Activated B cell treated with CpG ODN at 0.5 μM for 24 hours (primary cell): ENCODE measurements at regions not wholly inside any gene's neighbourhood (a gene's known extent, or its start where the extent isn't known, plus 50 kb on each side); places are given as distances from the start of the nearest gene placed in this dataset.

Experiments
- ATAC-seq: fragments of 200-7000 bp; cut with Tn5 transposase; one replicate; pipeline ENCODE4 v1.10.0; 2021; ENCODE audit warnings: low read depth, mild to moderate bottlenecking, moderate library complexity
- CTCF ChIA-PET: fragments of 350-600 bp; sonication (Branson Sonifier 250); formaldehyde crosslinking; loops from one replicate; lab custom pipeline; 2021; ENCODE audit warnings: antibody characterized with exemption; lab: Charles Lee
- POLR2A ChIA-PET: fragments of 350-600 bp; sonication (Branson Sonifier 250); formaldehyde crosslinking; loops from one replicate; lab custom pipeline; 2021; ENCODE audit warnings: antibody characterized with exemption; lab: Charles Lee
- DNase-seq: peaks from one replicate; pipeline ENCODE4 v3.0.0; 2022
- H3K27ac Mint-ChIP-seq: one replicate; pipeline ENCODE4 v1.8.0; 2020; ENCODE audit warnings: mixed read lengths
- H3K27me3 Mint-ChIP-seq: one replicate; pipeline ENCODE4 v1.8.0; 2021; ENCODE audit warnings: mixed read lengths
- H3K36me3 Mint-ChIP-seq: one replicate; pipeline ENCODE4 v1.8.0; 2021; ENCODE audit warnings: low read depth, mixed read lengths
- H3K4me1 Mint-ChIP-seq: one replicate; pipeline ENCODE4 v1.8.0; 2021; ENCODE audit warnings: mixed read lengths
- H3K4me3 Mint-ChIP-seq: one replicate; pipeline ENCODE4 v1.8.0; 2020; ENCODE audit warnings: mild to moderate bottlenecking, mixed read lengths
- H3K9me3 Mint-ChIP-seq: one replicate; pipeline ENCODE4 v1.8.0; 2020; ENCODE audit warnings: mixed read lengths
- intact Hi-C: fragments of 100-400 bp; cut with micrococcal nuclease; formaldehyde crosslinking; loops from one replicate; pipeline ENCODE4 v1.15.1; 2024
- TF ChIP-seq, protein P1 (sequence below): fragments of 200-600 bp; IDR thresholded peaks from one replicate; pipeline ENCODE4 v1.8.0; 2022; ENCODE audit warnings: antibody characterized with exemption, mild to moderate bottlenecking

DNA sequence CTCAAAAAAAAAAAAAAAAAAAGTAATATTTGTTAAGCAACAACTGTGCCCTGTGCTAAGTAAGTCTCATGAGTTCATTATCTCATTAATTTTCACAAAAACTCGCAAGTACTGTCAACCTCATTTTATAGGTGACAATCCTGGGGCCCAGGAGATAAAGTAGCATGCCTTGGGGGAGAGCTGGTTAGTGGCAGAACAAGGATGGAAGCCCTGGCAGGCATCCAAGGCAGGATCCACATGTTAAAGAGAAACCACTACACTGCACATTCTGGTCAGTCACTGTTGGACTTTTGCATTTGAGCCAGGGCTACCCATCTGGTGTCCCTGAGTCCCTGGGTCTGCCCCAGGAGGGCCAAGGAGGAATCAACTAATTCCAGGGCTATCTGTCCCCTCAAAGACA is 54.6 kb downstream of the ZFP36L2 start:
- Mint-ChIP-seq H3K4me3 (no peak overlapping the region), H3K36me3 (peaks cover 2% of the 10 kb centered on the region), H3K9me3 (no peaks in the 10 kb centered on the region), H3K27ac (peak overlapping the region; percentile 71), H3K27me3 (no peaks in the 10 kb centered on the region), H3K4me1 (peaks cover 90% of the 10 kb centered on the region)
- CTCF ChIA-PET: interaction anchor here (4.9 to 6.1 kb wide), 2 partner anchors 51 to 57 kb away, joined by 32 to 37 read pairs; partner anchors contain the start of gene ZFP36L2
- ATAC-seq: no peak
- no peak for DNase-seq
- intact Hi-C loops: loop anchor here (5.0 kb wide), 1 partner anchor 1069 kb away; no protein-coding TSS in a partner anchor
- TF ChIP-seq, protein P1, sequence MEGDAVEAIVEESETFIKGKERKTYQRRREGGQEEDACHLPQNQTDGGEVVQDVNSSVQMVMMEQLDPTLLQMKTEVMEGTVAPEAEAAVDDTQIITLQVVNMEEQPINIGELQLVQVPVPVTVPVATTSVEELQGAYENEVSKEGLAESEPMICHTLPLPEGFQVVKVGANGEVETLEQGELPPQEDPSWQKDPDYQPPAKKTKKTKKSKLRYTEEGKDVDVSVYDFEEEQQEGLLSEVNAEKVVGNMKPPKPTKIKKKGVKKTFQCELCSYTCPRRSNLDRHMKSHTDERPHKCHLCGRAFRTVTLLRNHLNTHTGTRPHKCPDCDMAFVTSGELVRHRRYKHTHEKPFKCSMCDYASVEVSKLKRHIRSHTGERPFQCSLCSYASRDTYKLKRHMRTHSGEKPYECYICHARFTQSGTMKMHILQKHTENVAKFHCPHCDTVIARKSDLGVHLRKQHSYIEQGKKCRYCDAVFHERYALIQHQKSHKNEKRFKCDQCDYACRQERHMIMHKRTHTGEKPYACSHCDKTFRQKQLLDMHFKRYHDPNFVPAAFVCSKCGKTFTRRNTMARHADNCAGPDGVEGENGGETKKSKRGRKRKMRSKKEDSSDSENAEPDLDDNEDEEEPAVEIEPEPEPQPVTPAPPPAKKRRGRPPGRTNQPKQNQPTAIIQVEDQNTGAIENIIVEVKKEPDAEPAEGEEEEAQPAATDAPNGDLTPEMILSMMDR: no peak
- POLR2A ChIA-PET: interaction anchor here (0.7 to 13.0 kb wide), 5 partner anchors 12 to 1005 kb away, joined by 3 to 344 read pairs (median 8); partner anchors contain the start of gene ZFP36L2

DNA sequence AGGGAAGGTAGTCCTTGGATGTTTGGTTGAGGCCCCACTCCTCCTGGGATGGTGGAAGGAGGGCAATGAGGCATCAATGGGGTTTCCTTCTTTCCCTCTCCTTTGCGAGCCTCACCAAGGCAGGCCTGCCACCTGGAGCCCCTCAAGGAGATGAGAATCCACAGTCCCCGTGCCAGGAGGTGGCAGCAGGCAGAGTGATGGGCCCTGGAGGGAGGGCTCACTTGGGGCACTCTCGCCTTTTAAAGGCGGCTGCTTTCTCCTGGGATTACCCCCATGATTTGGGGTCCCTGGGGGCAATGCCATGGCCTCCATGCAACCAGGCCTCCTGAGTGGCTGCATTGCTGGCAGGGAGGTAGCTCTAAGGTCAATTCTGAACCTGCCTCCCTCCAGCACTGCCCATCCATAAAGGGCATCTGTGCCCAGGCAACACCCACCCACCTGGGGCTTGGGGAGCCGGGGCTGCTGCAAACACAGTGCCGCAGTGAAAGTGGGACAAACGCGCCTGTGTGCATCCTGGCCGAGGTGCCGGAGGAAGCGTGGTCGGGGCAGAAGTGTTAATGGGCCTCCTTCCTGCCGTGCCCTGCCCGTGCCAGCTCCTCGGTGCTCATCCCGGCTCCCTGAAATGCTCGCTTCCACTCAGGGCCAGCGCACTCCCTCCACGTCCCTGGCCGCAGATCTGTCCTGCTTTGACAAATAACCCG is 55.9 kb downstream of the ZFP36L2 start:
- ATAC-seq (no peak), DNase-seq (no peak)
- CTCF ChIA-PET: interaction anchor here (0.6 to 6.1 kb wide), 8 partner anchors 24 to 314 kb away, joined by 3 to 37 read pairs (median 4); partner anchors contain the start of gene ZFP36L2

DNA sequence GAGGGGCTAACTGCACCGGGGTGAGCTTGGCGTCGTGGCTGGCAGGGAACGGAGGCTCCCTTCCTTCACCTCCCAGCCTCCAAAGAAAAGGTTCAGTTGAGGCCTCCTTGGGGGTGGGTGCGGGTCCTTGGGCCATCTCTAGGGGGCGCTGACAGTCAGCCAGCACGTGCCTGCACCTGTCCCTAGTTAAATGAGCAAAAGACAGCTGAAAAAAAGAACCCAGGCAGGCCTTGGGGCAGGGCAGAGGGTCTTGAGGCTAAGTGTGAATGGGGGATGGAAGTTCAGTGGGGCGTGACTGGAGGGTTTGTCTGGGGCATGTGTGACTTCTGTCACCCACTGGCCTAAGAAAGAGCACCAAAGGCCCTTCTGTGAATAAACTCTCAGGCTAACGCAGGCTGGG is 56.4 kb downstream of the ZFP36L2 start:
- TF ChIP-seq, protein P1: no peak
- CTCF ChIA-PET: interaction anchor here (0.8 to 6.1 kb wide), 7 partner anchors 26 to 314 kb away, joined by 3 to 37 read pairs (median 5); partner anchors contain the start of gene ZFP36L2
- Mint-ChIP-seq H3K4me1 (peaks cover 82% of the 10 kb centered on the region), H3K9me3 (no peaks in the 10 kb centered on the region), H3K27ac (peak overlapping the region; percentile 98), H3K4me3 (peak overlapping the region; percentile 79), H3K27me3 (no peaks in the 10 kb centered on the region), H3K36me3 (peaks cover 2% of the 10 kb centered on the region)
- POLR2A ChIA-PET: interaction anchor here (0.7 to 13.0 kb wide), 8 partner anchors 22 to 360 kb away, joined by 3 to 344 read pairs (median 4); partner anchors contain the start of gene ZFP36L2
- intact Hi-C loops: loop anchor here (1.0 to 5.0 kb wide), 7 partner anchors 11 to 1068 kb away; partner anchors contain the start of gene ZFP36L2
- peak; percentile 43 for DNase-seq
- ATAC-seq: no peak

More for the DNA sequence above, 55.9 kb downstream of the ZFP36L2 start:
- peaks cover 2% of the 10 kb centered on the region for H3K36me3 Mint-ChIP-seq
- peaks cover 83% of the 10 kb centered on the region for H3K4me1 Mint-ChIP-seq
- H3K27ac Mint-ChIP-seq: peak overlapping the region; percentile 98
- H3K27me3 Mint-ChIP-seq: no peaks in the 10 kb centered on the region
- no peaks in the 10 kb centered on the region for H3K9me3 Mint-ChIP-seq
- intact Hi-C loops: loop anchor here (5.0 kb wide), 1 partner anchor 1068 kb away; no protein-coding TSS in a partner anchor
- POLR2A ChIA-PET: interaction anchor here (0.6 to 13.0 kb wide), 6 partner anchors 22 to 53 kb away, joined by 3 to 344 read pairs (median 6); partner anchors contain the start of gene ZFP36L2
- H3K4me3 Mint-ChIP-seq: peak overlapping the region; percentile 79
- TF ChIP-seq, protein P1: no peak

DNA sequence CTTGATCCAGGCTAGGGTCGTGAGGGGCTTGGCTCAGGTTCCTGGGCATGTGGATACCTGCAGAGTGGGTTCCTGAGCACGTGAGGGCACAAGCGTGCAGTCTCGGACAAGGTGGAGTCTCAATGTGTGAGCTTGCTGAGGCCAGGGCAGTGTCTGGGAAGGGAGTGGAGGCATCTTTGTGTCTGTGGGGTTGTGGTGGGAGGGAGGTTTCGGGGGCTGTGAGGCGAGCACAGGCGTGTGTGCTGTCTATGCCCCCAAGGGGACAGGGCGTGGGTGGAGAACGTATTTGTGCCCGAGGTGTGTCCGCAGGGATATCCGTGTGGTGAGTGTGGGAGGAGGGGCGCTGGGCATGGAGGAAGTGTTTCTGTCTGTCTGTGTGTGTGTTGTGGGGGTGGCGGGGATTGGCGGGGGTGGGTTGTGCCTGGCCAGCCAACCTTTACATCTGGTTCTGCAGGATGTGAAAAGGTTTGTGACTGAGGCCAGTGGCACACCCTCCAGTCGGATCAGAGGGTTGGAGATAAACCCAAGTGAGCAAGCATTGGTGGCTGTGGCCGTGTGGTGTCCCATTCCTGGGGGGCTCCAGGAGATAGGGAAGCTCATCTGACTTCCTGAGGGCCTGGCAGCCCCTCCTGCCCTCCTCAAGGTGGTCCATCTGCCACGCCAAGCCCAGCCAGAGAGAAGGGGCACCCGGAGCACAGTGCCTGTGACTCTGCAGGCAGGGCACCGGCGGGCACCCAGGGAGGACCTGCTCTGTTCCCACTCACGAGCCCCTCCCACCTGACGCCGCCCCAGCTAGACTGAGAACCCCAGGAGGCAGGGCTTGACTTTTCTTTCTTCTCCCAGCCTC is 57.1 kb downstream of the ZFP36L2 start:
- H3K4me3 Mint-ChIP-seq: peak overlapping the region; percentile 79
- ChIA-PET POLR2A (interaction anchor here (0.7 to 13.0 kb wide), 16 partner anchors 8 to 359 kb away, joined by 3 to 344 read pairs (median 4); partner anchors contain the start of gene ZFP36L2), CTCF (interaction anchor here (1.2 to 6.1 kb wide), 5 partner anchors 18 to 315 kb away, joined by 3 to 37 read pairs (median 16); partner anchors contain the start of gene ZFP36L2)
- ATAC-seq (peak; percentile 81), DNase-seq (peak; percentile 79)
- no peaks in the 10 kb centered on the region for H3K9me3 Mint-ChIP-seq
- intact Hi-C loops: loop anchor here (1.0 to 2.0 kb wide), 6 partner anchors 10 to 63 kb away; partner anchors contain the start of gene ZFP36L2
- no peaks in the 10 kb centered on the region for H3K36me3 Mint-ChIP-seq
- TF ChIP-seq, protein P1: no peak
- H3K27me3 Mint-ChIP-seq: no peaks in the 10 kb centered on the region
- peak overlapping the region; percentile 98 for H3K27ac Mint-ChIP-seq
- peaks cover 76% of the 10 kb centered on the region for H3K4me1 Mint-ChIP-seq
